Stimulated activated CD4-positive, alpha-beta T cell treated with anti-CD3 and anti-CD28 coated beads, Interleukin-15, amount 100 ng/mL, for 24 hours (primary cell): ENCODE measurements at regions not wholly inside any gene's neighbourhood (a gene's known extent, or its start where the extent isn't known, plus 50 kb on each side); places are given as distances from the start of the nearest gene placed in this dataset.

ENCODE experiments used
- DNase-seq: peaks from one replicate; pipeline ENCODE4 v3.0.0-alpha.2; 2020

DNA sequence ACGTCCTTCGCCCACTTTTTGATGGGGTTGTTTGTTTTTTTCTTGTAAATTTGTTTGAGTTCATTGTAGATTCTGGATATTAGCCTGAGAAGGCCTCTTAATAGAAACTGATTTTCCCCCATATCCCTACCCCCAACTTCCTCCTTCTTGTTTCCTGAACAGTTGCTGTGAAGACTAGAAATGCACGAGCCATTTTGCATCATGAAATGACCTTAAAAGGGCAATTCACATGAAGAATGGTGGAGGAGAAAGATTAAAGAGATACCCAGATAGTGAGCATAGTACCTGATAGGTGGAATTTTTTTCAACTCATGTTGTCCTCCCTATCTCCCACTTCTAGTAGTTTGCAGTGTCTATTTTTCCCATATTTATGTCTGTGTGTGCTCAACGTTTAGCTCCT, 55.2 kb upstream of the KCNH8 start:
- DNase-seq = no peak

DNA sequence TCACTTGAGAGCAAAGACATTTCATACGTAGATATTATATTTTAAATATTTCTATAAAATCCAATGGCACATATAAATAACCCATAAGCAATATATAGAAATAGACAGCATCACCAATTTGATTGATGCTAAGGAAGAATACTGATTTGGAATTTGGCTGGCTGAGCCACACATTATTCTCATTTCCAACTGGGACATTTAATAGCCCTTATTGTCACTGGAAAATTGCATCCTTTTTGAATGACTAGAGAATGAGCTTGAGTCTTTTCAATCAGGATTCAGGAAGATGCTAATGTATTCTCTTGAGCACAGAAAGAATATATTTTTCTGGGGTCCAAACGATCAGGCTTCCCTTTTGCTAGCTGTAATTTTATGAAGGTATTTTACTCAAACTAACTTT, 70.9 kb upstream of the KCNH8 start:
- DNase-seq = no peak

DNA sequence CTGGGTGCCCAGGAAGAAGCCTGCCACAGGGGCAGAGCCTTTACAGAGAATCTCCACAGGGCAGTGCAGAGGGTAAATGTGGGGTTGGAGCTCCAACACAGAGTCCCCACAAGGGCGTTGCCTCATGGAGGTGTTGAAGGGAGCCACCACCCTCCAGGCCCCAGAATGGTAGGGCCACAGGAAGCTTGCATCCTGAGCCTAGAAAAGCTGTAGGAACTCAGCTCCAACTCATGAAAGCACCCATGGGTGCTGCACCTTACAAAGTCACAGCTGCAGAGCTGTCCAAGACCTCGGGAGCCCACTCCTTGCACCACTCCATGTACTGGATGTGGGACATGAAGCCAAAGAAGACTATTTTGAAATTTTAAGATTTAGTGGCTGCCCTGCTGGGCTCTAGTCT, 73.3 kb upstream of the KCNH8 start:
- no peak for DNase-seq

DNA sequence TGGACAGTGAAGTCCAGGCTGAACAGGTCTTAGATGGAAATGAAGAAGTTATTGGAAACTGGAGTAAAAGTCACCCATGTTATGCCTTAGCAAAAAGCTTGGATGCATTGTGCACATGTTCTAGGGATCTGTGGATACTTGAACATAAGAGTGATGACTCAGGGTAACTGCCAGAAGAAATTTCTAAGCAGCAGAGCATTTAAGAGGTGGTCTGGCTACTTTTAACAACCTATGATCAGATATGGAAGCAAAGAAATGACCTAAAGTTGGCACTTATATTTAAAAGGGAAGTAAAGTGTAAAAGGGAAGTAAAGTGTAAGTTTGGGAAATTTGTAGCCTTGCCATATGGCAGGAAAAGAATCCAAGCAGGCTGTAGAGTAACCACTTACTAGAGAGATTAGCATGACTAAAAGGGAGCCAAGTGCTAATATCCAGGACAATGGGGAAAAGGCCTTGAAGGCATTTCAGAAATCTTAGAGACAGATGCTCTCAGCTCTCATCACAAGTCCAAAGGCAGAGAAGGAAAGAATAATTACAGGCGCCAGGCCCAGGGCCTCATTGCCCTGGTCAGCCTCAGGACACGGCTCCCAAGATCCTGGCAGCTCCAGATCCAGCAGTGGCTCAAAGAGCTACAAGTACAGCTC, 73.9 kb upstream of the KCNH8 start:
- no peak for DNase-seq

DNA sequence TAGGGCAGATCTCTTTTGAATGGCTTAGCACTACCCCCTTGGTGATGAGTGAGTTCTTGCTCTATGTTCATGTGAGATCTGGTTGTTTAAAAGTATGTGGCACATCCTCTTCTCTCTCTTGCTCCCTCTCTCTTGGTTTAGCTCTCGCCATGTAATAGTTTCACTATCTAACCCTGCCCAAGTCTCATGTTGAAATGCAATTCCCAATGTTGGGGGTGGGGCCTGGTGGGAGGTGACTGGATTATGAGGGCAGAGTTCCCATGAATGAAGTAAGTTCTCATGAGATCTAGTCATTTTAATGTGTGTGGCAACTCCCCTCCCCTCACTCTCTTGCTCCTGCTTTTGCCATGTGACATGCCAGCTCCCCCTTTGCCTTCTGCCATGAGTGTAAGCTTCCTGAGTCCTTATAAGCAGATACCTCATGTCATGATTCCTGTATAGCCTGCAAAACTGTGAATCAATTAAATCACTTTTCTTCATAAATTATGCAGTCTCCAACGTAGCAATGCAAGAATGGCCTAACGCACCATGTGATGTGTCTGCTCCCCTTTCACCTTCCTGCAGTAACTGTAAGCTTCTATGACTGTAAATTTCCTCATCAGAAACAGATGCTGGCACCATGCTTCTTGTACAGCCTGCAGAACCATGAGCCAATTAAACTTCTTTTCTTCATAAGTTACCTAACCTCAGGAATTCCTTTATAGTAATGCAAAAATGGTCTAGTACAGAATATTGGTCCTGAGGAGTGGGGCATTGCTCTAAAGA, 74.8 kb upstream of the KCNH8 start:
- DNase-seq = no peak

DNA sequence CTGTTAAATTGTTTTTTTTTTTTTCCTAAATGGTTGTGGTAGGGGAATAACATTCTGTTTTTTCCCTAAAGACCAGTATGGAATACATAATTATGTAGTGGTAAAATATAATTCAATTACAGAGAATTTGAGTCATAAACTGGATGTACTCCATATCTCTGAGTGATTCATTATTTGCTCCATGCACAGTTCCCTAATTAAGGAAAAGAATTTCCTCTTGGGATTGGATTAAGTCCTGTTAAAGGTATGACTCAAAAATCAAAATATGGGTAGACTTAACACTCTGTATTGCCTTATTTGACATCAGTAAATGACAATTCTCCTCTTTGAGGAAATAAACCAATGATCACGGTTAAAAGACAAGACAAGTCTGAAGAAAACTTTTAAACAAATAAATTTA, 78.0 kb upstream of the KCNH8 start:
- no peak for DNase-seq

DNA sequence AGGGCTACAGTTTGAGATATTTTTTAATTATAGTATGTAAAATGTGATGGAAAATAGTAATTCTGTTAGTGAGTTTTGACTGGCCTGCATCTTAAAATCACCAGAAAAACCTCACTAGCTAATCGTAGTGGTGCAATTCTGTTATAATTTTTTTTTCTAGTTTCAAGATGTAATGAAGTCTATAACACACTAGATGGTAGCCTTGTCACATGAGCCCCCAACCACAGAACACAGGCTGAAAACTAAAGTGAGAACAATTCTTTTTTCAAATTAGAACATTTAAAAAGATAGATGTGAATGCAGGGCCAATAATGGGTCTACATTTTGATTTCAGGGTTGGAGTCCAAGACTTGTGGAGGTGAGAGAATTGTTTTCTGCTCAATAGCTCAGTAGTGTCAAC, 83.3 kb upstream of the KCNH8 start:
- no peak for DNase-seq

DNA sequence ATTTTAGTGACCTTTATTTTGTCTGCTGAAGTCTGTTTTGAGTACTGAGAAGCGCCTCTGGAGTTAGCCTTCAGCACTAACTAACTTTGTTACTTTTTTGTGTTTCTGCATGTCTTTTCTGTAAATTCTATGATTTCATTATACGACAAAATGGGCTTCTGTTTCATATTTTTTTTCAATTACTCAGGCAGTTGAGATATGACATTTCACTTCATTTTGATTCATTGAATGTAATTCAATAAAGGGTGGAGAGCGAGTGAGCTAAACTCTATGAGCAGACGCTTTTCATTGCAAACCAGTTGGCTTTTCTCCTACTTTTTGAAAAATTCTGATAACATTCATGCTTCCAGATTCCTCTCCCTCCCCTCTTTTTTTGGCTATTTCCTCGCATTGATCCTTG, 84.4 kb upstream of the KCNH8 start:
- no peak for DNase-seq

DNA sequence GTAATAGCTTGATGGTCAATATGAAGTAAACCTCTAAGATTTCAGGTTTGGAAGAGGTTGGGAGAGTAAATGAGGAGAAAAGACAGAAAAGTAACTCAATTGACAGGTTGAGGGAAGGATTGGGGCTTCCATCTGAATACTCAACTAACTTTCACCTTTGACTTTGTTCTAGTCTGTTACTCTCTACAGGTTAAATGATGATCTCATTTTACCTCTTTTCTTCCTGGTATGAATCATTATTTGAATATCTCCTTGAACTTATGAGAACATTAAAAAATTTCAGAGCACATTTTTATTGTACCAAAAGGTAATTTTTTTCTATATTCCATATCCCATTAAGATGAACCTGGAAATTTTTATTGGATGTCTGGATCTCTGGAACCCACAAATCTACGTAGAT, 87.9 kb upstream of the KCNH8 start:
- DNase-seq = no peak

DNA sequence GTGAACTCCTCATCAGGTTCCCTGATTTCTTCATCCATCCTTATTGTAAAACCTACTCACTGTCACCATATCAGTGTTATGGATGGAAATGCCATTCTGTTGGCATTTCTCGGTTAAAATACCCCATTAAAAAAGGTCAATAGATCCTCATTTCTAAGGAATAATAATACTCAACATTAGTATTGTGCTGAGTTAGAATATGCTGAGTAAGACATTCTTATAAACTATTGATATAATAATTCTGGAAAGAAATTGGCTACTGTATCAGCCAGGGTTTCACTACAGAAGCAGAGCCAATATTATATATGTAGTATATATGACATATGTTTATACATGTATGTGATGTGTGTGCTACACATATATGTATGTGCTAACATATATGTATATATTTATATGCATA, 95.4 kb upstream of the KCNH8 start:
- no peak for DNase-seq

DNA sequence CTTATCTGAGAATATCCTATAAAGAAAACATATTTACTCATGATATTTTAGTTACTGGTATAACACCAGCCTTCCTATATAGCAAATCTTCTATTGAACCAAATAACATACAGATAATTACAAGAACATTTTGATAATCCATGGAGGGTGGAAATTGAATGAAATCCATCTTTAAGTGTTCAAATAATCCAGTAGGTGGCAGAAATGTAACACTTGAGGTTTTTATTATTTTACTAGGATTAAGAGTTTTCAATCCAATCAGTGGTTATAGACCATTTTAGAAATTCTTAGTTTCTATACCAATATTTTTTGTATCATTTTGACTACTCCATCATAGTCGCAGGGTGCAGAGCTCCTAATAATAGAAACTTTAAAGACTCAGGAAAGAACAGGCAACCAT, 101.9 kb upstream of the KCNH8 start:
- DNase-seq = no peak

DNA sequence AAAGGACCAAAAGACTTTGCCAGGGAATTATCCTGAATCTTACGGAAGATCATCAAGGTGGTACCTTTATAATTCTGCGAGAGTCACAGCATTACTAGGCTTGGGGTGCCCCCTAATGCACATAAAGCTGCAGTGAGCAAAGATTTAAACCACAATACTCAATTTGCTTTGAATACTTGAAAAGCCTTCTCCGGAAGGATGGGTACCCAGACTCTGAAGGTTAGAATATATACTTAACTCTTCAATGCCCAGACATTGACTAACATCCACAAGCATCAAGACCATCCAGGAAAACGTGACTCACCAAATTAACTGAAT, 117.8 kb upstream of the KCNH8 start:
- peak; percentile 18 for DNase-seq

DNA sequence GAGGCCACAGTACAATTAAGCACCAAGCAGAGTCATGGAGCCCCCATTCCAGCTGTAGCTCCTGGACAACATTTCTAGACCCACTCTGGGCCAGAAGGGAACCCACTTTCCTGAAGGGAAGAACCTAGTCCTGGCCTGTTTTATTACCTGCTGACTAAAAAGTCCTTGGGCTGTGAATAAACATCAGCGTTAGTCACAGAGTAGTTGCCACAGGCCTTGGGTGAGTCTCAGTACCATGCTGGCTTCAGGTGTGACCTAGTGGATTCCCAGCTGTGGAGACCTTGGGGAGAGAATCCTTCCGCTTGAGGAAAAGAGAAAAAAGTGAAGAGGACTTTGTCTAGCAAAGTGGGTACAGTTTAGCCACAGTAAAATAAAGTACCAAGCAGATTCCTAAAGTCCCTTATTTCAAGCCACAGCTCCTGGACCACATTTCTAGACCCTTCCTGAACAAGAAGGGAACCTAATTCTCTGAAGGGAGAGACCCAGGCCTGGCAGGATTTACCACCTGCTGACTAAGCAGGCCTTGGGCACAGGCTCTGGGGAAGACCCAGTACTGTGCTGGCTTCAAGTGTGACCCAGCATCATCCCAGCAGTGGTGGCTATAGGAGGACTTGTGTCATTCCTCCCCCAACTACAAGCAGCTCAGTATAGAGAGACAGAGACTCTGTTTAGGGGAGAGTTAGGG, 118.3 kb upstream of the KCNH8 start:
- no peak for DNase-seq

DNA sequence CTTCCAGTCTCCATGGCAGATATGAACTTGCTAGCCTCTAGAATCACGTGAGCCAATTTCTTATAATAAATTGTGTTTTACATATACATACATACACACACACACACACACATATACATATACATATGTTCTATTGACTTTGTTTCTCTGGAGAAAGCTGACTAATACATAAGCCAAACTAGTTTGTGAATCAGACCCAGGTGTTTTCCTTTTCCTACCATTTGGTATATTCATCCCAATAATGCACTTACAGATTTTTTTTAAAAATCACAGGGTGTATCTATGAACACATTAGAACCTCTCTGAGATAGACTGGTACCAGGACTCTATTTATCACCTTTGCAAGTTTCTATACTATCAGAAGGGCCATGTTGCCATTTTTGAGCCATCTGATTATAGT, 122.9 kb upstream of the KCNH8 start:
- DNase-seq = no peak

DNA sequence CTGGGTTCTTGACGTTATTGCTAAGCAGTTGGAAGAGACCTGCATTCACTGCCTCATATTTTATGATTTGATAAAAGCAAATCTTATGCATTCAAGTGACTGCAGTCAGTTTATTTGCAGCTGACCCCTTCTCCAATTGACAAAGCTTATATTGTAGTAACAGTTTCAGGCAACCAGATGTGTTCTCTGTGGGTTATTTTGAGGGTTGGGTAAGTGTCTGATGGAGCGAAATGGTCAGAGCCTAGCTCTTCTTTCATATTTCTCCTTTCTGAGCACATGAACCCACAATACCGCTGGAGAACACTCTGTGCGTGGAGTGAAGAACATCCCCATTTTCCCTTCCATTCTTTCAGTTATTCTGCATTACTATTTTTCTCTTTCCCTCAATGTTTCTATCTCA, 125.8 kb upstream of the KCNH8 start:
- DNase-seq = no peak

DNA sequence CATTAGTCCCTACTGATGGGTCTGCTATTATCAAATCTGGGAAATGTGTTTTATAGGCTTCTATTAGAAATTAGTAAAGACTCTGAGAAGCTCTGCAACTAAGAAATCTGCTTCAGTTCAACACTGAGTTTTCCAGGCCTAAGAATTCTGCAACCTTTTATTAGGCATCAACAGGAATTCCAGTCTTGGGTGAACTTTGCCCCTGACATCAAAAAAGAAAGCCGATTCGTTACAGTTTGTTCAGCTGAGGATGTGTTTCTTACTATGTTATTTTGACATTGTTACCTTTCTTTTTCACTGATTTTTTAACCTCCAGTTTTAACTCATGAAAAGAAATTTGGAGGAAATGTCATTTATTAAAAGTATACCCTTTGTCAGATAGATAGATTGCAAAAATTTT, 131.5 kb upstream of the KCNH8 start:
- DNase-seq = no peak

DNA sequence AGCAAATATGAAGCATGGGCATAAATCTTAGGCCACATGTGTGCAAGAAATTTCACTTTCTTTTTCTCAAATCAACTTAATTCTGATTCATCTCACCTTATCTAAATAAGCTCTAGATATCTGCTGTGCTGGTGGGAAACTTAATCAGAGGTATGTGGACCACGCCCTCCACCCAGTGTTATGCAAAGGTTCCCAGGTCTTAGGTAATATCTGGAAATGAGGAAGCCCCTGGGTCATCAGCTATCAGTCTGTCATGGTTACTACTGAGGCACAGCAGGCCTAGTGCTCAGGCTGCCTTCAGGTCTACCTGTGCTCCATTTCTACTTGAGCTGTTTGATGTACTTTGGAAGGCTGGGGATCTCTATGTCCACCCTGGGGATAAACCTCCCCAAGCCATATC, 134.4 kb upstream of the KCNH8 start:
- DNase-seq = no peak

DNA sequence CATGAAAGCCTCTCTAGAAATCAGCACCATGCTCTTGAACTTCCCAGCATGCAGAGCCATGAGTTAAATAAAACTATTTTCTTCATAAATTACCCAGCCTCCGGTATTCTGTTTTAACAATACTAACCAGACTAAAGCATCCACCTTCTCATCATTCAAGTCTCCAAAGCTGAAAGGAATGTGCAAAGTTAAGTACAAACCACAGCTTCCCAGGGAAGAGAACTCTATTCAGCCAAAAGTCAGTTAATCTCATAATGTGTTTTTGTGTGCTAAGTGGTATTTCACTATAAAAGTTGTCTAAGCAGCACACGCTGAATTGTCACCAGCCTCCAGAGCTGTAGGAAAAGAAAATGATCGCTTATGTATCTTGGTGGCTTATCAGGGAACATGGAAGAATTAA, 135.5 kb upstream of the KCNH8 start:
- DNase-seq = no peak

DNA sequence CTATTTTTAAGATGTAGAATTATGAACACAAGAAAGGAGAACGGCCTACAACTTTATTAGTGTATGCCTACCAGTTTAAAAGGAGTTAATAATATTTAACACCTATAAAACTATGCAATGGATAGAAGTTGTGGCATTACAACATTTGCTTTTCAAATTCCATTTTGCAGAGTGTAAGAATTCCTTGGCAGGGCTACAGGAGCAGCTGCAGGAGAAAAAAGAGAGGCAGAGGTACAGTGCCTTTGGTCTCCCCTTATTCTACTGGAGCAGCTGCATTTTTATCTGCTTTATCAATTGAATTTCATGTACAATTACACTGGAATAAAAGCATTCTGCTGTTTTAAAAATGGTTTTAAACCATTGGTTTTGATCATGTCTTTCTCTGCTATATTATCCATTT, 145.7 kb upstream of the KCNH8 start:
- no peak for DNase-seq

DNA sequence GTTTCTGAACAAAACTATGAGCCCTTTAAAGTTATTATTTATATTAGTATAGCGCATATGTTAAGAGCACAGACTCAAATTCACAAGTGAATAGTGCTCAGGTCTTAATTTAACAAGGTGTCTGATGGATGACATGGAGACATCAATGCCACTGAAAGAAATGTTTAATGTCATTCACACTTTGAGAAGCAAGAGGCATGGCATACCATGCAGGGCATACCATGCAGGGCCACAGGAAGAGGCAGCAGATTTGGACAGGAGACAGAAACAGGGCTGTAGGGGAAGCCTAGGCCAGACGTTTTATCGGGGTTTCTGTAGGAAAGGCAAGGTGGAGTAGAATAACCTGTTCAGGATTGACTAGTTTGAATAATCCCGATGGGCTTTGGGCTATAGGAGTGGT, 150.2 kb upstream of the KCNH8 start:
- no peak for DNase-seq

DNA sequence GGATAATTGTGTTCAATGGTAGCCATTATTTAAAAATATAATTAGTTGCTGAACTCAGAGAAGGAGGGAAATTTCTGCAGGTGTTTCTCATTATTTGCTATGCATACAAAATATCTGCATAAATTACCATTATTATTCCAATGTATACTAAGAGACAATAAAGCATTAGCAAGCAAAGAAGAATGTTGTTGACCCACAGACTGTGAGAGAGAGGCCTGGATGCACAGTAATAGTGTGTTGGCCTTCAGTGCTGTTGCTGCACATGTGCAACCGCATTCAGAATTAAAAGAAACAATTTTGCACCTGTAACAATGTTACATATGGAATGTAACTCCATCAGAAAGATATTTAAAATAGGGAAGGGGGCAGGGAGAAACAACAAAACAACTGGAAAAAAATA, 155.6 kb upstream of the KCNH8 start:
- DNase-seq = no peak

DNA sequence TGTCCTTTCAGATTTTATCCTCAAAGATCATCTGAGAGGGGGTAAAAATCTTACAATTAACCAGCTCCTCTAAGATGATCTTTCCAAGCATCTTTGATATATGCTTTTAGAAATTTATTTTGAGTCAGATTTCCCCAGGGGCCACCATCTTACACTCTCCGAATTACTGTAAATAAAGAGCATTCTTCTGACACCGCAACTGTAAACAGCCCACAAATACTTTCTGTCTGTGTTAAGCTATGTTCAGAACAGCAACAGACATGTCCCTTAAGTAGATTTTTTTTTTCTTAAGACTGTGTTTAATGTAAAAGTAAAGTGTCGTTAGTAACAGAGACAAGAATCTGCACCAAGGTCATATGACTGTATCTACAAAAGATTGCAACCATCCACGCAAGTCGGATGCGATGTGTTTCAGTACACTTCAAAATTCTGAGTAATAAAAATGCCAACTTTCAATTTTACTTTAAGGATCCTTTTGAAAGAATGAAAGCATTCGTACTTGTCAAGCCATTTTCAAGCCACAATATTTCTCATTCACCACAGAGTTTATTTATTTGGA, 159.0 kb upstream of the KCNH8 start:
- DNase-seq = peak; percentile 30

DNA sequence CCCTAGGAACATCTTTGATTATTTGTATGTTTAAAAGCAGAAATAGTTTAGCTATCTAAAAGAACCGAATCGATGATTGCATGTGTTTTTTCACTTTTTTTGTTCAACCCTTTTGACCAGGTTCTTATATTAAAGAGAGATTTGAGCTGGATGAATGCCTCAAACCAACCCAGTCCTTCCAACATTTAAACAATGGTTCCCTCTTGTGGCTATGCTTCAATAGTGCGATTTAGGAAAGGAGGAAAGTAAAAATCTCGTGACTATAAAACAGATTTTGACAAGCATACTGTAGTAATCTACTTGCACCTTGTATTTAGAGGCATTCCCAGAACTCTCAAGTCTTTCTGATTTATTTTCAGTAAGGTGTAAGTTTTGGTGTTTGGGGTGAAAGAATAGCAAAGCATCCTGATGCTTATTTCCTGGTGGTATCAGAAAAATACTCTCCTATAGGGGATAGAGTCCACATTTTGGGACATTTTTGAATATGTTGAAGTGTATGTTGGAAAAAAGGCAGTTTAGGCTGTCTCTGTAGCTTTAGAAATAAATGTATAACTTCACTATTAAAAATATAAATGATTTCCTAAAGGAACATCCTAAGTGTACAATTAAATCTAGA, 159.6 kb upstream of the KCNH8 start:
- no peak for DNase-seq
